GM19395 (cell line): ENCODE measurements at regions not wholly inside any gene's neighbourhood (a gene's known extent, or its start where the extent isn't known, plus 50 kb on each side); places are given as distances from the start of the nearest gene placed in this dataset.

Source experiments
- ATAC-seq: cut with Tn5 transposase; IDR thresholded peaks from one replicate; pipeline ENCODE4 v1.9.1; 2021; ENCODE audit warnings: mild to moderate bottlenecking, moderate library complexity; ENCODE audit not compliant: unreplicated experiment

- peak; percentile 58 for ATAC-seq
Measured at GRCh38 chrX:100512471-100512870, 72.3 kb upstream of the TNMD start.

DNA sequence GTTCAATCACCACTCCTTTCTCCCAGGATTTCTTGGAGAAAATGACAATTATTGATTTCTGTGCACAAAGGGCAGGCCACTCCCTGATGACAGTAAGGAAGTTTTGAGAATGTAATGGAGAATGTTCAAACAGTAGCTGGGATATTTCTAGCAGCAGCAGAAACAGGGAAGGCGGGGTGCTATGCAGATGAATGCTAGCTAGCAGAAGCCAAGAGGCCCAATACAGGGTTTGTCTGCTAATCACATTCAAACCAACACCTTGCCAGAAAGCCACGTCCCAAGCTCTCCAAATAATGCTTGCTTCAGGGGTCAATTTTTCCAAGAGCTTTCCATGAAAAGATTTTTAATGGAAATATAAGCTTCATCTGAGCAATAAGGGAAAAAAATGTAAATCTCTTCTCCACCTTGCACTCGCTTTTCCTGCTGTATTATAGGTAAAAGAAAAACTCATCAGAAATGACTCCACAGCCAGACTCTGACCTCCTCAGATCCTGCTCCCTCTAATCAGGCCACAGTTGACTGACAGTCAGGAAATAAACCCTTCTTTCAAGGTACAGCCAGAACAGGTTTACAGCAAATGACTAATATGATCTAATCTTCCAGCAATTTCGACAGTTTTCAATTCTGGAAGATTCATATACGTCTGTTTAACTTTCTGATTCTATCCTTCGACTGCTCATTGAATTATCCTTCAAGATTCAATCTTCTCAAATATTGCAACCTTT, 84.7 kb upstream of the PCDH19 start:
- ATAC-seq, result no peak

- ATAC-seq, result no peak
Measured at GRCh38 chrX:100491174-100491573, 81.1 kb upstream of the PCDH19 start.

DNA sequence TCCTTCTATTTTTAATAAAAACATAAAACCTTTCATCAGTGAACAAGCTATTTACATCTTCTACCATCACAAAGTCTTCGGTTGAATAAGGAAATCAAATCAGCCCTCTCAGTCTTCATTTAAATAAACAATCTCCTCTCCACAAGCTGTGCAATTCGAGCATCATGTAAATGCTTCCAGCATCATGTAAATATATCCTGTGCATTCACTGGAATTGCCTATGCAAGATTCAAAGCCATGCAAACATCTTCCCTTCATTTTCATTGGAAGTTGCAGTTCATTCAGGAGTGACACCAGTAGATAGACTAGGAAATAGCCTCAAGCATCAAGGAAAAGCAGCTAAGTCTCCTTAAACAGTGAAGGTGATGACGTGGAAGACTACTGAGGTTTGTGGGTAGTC, 77.7 kb upstream of the PCDH19 start:
- no peak for ATAC-seq

DNA sequence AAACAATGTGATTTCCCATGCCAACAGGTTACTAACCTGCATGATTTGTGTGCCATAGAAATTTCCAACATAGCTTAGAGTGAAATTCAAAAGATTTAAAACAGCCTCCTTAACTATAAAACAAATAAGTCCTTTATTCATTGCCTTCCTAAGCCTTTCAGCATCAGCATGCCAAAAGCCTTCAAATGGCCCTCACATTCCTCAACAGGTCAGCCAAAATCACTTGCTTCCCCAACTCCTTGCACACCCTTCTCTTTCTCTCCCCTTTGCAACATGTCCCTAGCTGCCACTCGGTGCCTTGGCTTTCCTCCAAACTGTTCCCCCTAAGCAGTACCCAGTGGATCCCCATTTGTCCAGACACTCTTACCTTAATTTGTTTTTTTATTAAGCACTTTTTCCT, 74.9 kb upstream of the PCDH19 start:
- ATAC-seq, result no peak

- no peak for ATAC-seq
Measured at GRCh38 chrX:100479329-100479728, 69.3 kb upstream of the PCDH19 start.

GRCh38 chrX:100478714-100479306, 68.7 kb upstream of the PCDH19 start:
- no peak for ATAC-seq

- ATAC-seq, result no peak
Measured at GRCh38 chrX:100477958-100478357, 67.9 kb upstream of the PCDH19 start.

DNA sequence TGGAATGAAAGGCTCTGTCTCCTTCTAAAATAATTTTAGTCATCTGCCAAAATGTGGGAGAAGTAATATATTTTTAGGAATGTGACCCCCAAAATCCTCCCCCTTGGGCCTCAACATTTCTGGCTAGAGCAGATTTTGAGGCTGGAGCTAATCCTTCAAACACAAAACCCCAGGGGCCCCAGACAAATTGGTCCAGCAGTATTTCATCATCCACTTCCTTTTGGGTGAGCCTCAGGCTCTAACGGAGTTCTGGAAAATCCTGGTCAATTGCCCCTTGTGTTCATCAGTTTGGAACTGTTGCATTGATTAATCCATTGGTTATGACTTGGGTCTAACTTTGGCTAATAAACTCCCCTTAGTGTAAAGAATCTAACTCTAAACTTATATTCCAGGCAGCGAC, 67.4 kb upstream of the PCDH19 start:
- no peak for ATAC-seq
